Germinal center (tissue), 1 donor: ENCODE measurements at regions not wholly inside any gene's neighbourhood (a gene's known extent, or its start where the extent isn't known, plus 50 kb on each side); places are given as distances from the start of the nearest gene placed in this dataset.

ENCODE experiments used
- DNase-seq: peaks from one replicate; pipeline ENCODE4 v3.0.0; 2012; ENCODE audit warnings: mixed read lengths, low spot score

- no peak for DNase-seq
Observed at GRCh38 chr11:111137846-111138245, 107.7 kb upstream of the POU2AF2 start.

- no peak for DNase-seq
Observed at GRCh38 chr11:111135778-111136570, 109.6 kb upstream of the POU2AF2 start.

GRCh38 chr11:111135101-111135500 is 110.4 kb upstream of the POU2AF2 start:
- DNase-seq, result no peak

- DNase-seq, result no peak
Observed at GRCh38 chr11:111128076-111128870, 117.3 kb upstream of the POU2AF2 start.

GRCh38 chr11:111124724-111125123 is 120.8 kb upstream of the POU2AF2 start:
- DNase-seq, result no peak

GRCh38 chr11:111123463-111124398 is 121.8 kb upstream of the POU2AF2 start:
- DNase-seq, result no peak

- DNase-seq, result no peak
Observed at GRCh38 chr11:111120696-111121302, 124.7 kb upstream of the POU2AF2 start.

GRCh38 chr11:111120161-111120560 is 125.4 kb upstream of the POU2AF2 start:
- no peak for DNase-seq

GRCh38 chr11:111119751-111120150 is 125.8 kb upstream of the POU2AF2 start:
- no peak for DNase-seq

GRCh38 chr11:111115890-111116289 is 129.6 kb upstream of the POU2AF2 start:
- DNase-seq, result no peak

GRCh38 chr11:111114091-111114490 is 131.4 kb upstream of the POU2AF2 start:
- DNase-seq, result no peak

GRCh38 chr11:111112614-111113013 is 132.9 kb upstream of the POU2AF2 start:
- DNase-seq, result no peak

GRCh38 chr11:111107501-111107900 is 138.0 kb upstream of the POU2AF2 start:
- DNase-seq, result no peak

- no peak for DNase-seq
Observed at GRCh38 chr11:111106641-111107040, 138.9 kb upstream of the POU2AF2 start.

- no peak for DNase-seq
Observed at GRCh38 chr11:111105566-111105965, 140.0 kb upstream of the POU2AF2 start.

- no peak for DNase-seq
Observed at GRCh38 chr11:111104185-111104584, 141.3 kb upstream of the POU2AF2 start.

GRCh38 chr11:111101881-111102280 is 143.6 kb upstream of the POU2AF2 start:
- no peak for DNase-seq

GRCh38 chr11:111099028-111099713 is 146.4 kb upstream of the POU2AF2 start:
- no peak for DNase-seq

GRCh38 chr11:111098091-111098490 is 147.4 kb upstream of the POU2AF2 start:
- DNase-seq, result no peak

- no peak for DNase-seq
Observed at GRCh38 chr11:111097191-111097590, 148.3 kb upstream of the POU2AF2 start.

- no peak for DNase-seq
Observed at GRCh38 chr11:111095327-111095726, 150.2 kb upstream of the POU2AF2 start.
